Loucy (cell line): ENCODE measurements at regions not wholly inside any gene's neighbourhood (a gene's known extent, or its start where the extent isn't known, plus 50 kb on each side); places are given as distances from the start of the nearest gene placed in this dataset.

Experiments
- H2AFZ ChIP-seq: fragments of 200-600 bp; sonication (generic); 2 replicates; pipeline ENCODE4 v1.6.0; 2016; ENCODE audit warnings: antibody characterized with exemption, mild to moderate bottlenecking, low read length, moderate library complexity
- H3F3A ChIP-seq: fragments of 200-600 bp; 2 replicates; pipeline ENCODE4 v1.6.0; 2016; ENCODE audit warnings: antibody characterized with exemption, low read depth, mild to moderate bottlenecking
- H3K27me3 ChIP-seq: fragments of 200-600 bp; sonication (generic); 2 replicates; pipeline ENCODE4 v1.6.1; 2014; ENCODE audit warnings: low read length, mild to moderate bottlenecking; ENCODE audit not compliant: insufficient read depth, poor library complexity, severe bottlenecking
- H3K36me3 ChIP-seq: fragments of 200-600 bp; sonication (generic); 2 replicates; pipeline ENCODE4 v1.6.1; 2016; ENCODE audit warnings: low read length; ENCODE audit not compliant: insufficient read depth
- H3K4me1 ChIP-seq: fragments of 200-600 bp; sonication (generic); 2 replicates; pipeline ENCODE4 v1.5.1; 2014; ENCODE audit warnings: low read length, mild to moderate bottlenecking; ENCODE audit not compliant: insufficient read depth, poor library complexity, severe bottlenecking
- H3K4me2 ChIP-seq: fragments of 200-600 bp; sonication (generic); 2 replicates; pipeline ENCODE4 v1.6.0; 2014; ENCODE audit warnings: antibody characterized with exemption, low read length, low read depth, mild to moderate bottlenecking; ENCODE audit not compliant: poor library complexity, severe bottlenecking
- H3K4me3 ChIP-seq: fragments of 200-600 bp; sonication (generic); 2 replicates; pipeline ENCODE4 v1.5.1; 2014; ENCODE audit warnings: low read length, mild to moderate bottlenecking, mixed read lengths; ENCODE audit not compliant: poor library complexity, severe bottlenecking
- H3K79me2 ChIP-seq: fragments of 200-600 bp; sonication (generic); 2 replicates; pipeline ENCODE4 v1.6.1; 2014; ENCODE audit warnings: low read length; ENCODE audit not compliant: insufficient read depth
- H3K9ac ChIP-seq: fragments of 200-600 bp; sonication (generic); 2 replicates; pipeline ENCODE4 v1.6.0; 2014; ENCODE audit warnings: mild to moderate bottlenecking, low read depth, low read length, moderate library complexity; ENCODE audit not compliant: poor library complexity, severe bottlenecking
- H3K9me2 ChIP-seq: fragments of 200-600 bp; sonication (generic); replicated peaks from 2 replicates; pipeline ENCODE4 v1.6.1; 2016; ENCODE audit warnings: low read depth, low read length, mixed read lengths
- H3K9me3 ChIP-seq: fragments of 200-600 bp; sonication (generic); 2 replicates; pipeline ENCODE4 v1.6.1; 2014; ENCODE audit warnings: mild to moderate bottlenecking, antibody characterized with exemption, low read length, low read depth; ENCODE audit not compliant: insufficient read depth
- H4K20me1 ChIP-seq: fragments of 200-600 bp; sonication (generic); 2 replicates; pipeline ENCODE4 v1.6.0; 2014; ENCODE audit warnings: antibody characterized with exemption, low read length, mild to moderate bottlenecking; ENCODE audit not compliant: insufficient read depth, poor library complexity, severe bottlenecking
- EZH2phosphoT487 ChIP-seq: fragments of 200-600 bp; IDR thresholded peaks from 2 replicates; pipeline ENCODE4 v1.6.1; 2018; ENCODE audit warnings: antibody characterized with exemption, mild to moderate bottlenecking, moderate library complexity, borderline replicate concordance
- TF ChIP-seq, protein P1 (sequence below): fragments of 200-600 bp; sonication (generic); conservative IDR thresholded peaks from 2 replicates; pipeline ENCODE4 v1.5.1; 2014; ENCODE audit warnings: mild to moderate bottlenecking, antibody characterized with exemption, low read length

- Histone ChIP-seq H3K4me1 (peaks cover 24% of the 10 kb centered on the region), H3K4me2 (peak overlapping the region; percentile 28), H4K20me1 (no peaks in the 10 kb centered on the region), H3K9ac (no peak overlapping the region), H3K4me3 (no peak overlapping the region), H3K36me3 (no peaks in the 10 kb centered on the region), H3F3A (no peaks in the 10 kb centered on the region), H3K9me2 (no peaks in the 10 kb centered on the region), H3K27me3 (no peaks in the 10 kb centered on the region), H2AFZ (0 out of 2 replicates have a peak overlapping the region, but pooled peaks have one; percentile 7), H3K79me2 (peaks cover 13% of the 10 kb centered on the region), H3K9me3 (no peaks in the 10 kb centered on the region)
- TF ChIP-seq EZH2phosphoT487, result no peak
- TF ChIP-seq, protein P1, sequence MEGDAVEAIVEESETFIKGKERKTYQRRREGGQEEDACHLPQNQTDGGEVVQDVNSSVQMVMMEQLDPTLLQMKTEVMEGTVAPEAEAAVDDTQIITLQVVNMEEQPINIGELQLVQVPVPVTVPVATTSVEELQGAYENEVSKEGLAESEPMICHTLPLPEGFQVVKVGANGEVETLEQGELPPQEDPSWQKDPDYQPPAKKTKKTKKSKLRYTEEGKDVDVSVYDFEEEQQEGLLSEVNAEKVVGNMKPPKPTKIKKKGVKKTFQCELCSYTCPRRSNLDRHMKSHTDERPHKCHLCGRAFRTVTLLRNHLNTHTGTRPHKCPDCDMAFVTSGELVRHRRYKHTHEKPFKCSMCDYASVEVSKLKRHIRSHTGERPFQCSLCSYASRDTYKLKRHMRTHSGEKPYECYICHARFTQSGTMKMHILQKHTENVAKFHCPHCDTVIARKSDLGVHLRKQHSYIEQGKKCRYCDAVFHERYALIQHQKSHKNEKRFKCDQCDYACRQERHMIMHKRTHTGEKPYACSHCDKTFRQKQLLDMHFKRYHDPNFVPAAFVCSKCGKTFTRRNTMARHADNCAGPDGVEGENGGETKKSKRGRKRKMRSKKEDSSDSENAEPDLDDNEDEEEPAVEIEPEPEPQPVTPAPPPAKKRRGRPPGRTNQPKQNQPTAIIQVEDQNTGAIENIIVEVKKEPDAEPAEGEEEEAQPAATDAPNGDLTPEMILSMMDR, result no peak
These were observed 75.3 kb upstream of the TBC1D3K start for GRCh38 chr17:37848690-37849616.

DNA sequence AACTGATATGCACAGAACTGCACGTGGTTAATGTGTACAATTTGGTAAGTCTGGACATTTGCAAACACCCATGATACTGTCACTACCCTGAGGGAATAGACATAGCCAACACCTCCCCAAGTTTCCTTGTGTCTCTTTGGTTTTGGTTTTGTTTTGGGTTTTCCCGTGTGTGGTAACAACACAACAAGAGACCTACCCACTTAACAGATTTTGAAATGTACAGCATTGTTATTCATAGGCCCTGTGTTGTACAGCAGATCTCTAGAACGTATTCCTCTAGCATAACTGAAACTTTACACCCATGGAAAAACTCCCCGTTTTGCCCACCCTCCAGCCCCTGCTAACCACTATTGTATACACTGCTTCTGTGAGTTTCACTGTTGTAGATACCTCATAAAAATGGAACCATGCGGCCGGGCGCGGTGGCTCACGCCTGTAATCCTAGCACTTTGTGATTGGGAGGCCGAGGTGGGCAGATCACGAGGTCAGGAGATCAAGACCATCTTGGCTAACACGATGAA is 76.3 kb upstream of the TBC1D3K start:
- H3F3A ChIP-seq, result no peaks in the 10 kb centered on the region
- H3K27me3 ChIP-seq, result no peaks in the 10 kb centered on the region
- H3K4me1 ChIP-seq, result peaks cover 15% of the 10 kb centered on the region
- no peaks in the 10 kb centered on the region for H3K36me3 ChIP-seq
- H3K4me3 ChIP-seq, result no peak overlapping the region
- TF ChIP-seq, protein P1, result no peak
- TF ChIP-seq EZH2phosphoT487, result no peak
- no peak overlapping the region for H3K4me2 ChIP-seq
- peaks cover 6% of the 10 kb centered on the region; the same call in 1 of the 2 replicates for H3K79me2 ChIP-seq
- H3K9me3 ChIP-seq, result no peaks in the 10 kb centered on the region
- no peaks in the 10 kb centered on the region for H4K20me1 ChIP-seq
- no peak overlapping the region for H2AFZ ChIP-seq
- no peaks in the 10 kb centered on the region for H3K9me2 ChIP-seq
- no peak overlapping the region for H3K9ac ChIP-seq

DNA sequence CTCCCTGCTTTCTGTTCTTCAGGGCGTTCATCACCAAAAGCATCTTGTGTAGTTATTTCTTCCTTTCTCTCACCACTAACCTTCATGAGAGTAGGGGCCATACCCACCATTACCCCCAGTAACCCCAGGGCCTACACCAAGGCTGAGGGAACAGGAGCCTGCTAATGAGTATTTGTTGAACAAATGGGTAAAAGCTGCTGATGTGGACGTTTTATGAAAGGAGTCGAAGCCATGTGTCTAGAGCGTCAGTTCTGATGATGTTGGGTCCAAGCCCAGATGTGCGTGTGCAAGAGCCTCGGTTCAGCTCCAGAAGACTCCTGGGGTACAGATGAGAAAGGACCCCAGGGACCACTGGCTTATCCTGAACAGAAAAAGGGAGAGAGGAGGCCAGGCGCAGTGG is 77.1 kb upstream of the TBC1D3K start:
- H3K79me2 ChIP-seq, result no peaks in the 10 kb centered on the region
- TF ChIP-seq, protein P1, result no peak
- no peak for TF ChIP-seq EZH2phosphoT487
- no peaks in the 10 kb centered on the region for H3K9me2 ChIP-seq
- no peak overlapping the region for H3K4me3 ChIP-seq
- H3K9ac ChIP-seq, result no peak overlapping the region
- no peaks in the 10 kb centered on the region for H4K20me1 ChIP-seq
- no peak overlapping the region for H3K4me2 ChIP-seq
- no peaks in the 10 kb centered on the region for H3K9me3 ChIP-seq
- no peak overlapping the region for H2AFZ ChIP-seq
- H3K27me3 ChIP-seq, result no peaks in the 10 kb centered on the region
- H3F3A ChIP-seq, result no peaks in the 10 kb centered on the region
- peaks cover 15% of the 10 kb centered on the region for H3K4me1 ChIP-seq
- H3K36me3 ChIP-seq, result no peaks in the 10 kb centered on the region
